Stimulated activated CD8-positive, alpha-beta memory T cell treated with anti-CD3 and anti-CD28 coated beads, Interleukin-15, amount 100 ng/mL, for 24 hours (primary cell): ENCODE measurements at regions not wholly inside any gene's neighbourhood (a gene's known extent, or its start where the extent isn't known, plus 50 kb on each side); places are given as distances from the start of the nearest gene placed in this dataset.
"Not testable (repeated sequence)": the region's sequence is repeated elsewhere in the genome, so short reads cannot be mapped to it uniquely, and the experiment has no call there.

Source experiments
- DNase-seq: peaks from one replicate; pipeline ENCODE4 v3.0.0-alpha.2; 2020; ENCODE audit warnings: low read depth

DNA sequence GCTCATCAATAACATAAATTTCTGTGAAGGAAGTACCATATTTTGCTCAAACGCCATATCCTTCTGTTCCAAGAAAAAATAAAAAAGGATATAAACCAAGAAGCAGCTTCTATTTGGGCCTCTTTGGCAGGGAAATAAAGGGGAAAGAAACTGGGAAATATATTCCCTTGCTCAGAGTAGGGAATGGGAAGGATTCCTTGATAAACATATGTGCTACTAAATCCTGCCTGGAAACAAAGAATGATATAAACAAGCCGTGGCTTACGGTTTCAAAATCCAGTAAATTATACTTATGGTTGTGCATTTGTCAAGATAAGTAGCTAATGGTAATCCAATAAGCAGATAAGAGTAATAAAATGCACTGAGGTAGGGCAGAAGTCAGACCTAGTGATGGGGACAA is 481.6 kb downstream of the NTRK2 start:
- DNase-seq, result no peak

DNA sequence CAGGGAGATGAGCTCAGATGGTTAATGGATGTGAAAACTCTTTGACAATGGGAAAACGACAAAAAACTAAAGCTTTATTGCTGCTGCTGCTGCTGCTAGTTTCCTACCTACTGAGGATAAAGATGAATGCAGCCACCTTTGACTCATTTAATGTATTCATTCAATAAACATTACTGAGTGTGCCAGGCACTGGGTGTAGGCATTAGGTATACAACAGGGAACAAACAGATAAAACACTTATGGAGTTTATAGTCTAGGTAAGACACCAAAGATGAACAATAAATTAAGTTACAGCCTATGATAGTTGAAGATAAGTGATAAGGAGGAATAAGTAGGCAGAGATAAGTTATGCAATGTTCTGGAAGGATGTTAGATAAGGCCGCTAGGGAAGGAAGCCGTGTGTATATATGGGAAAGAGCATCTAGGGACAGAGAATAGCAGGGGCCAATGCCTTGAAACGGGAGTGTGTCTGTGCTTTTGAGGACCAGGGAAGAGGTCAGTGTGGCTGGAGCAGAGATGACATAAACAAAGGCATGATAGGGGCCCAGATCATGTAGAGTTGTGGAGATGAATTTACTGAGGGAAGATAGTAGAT is 477.6 kb downstream of the NTRK2 start:
- no peak for DNase-seq

DNA sequence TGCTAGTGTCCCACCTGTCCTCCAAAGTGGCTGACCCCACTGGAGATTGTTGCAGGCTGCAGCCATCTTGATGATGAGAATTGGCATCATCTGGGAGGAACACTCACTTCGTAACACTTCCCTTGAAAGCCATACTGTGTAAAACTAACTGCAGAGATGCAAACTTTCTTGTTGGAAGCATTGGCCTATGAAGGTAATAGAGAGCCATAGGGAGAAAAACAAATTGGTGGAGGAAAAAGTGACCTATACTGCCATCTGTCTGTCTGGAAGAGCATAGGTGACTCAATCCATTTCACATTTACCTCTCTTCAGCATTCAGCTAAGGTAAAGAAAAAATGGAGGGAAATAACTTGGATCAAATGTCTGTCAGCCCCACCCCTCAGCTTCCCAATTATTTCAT is 473.4 kb downstream of the NTRK2 start:
- DNase-seq, result no peak

DNA sequence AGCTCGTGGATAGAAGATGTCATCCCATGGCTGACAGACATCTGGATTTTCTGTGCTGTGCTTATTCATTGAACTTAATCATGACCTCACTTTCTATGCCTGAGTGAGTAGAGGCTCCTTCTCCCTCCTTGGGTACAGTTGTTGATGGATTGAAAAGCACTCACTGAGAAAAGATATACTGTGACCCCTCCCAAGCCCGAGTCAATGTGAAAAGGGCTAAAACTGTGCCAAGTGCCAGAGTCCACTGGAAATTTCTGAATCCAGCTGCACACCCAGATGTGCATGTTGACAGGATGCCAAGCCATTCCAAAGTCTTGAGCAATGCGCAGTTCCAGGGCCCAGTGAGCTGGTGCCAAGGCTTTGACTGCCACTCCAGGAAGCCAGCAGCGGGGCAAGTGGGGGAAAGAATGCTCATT is 473.0 kb downstream of the NTRK2 start:
- DNase-seq, result no peak

DNA sequence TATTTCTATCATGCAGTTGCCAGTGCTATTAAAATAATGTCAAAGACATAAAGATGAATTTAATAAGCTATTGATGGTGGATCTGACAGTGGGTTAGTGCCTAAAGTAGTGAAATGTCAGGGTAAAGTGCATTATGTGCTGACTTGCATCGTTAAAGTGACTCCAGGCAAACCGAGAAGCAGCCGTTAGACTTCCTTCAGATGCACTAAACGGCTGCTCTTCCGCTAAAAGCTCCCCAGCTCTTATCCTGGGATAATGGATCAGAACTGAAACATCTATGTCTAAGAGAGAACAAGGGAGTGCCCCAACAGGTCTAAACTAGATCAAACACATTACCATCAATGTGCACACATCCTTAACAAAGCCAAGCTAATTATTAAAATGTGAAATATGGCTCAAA is 468.2 kb downstream of the NTRK2 start:
- DNase-seq, result no peak

DNA sequence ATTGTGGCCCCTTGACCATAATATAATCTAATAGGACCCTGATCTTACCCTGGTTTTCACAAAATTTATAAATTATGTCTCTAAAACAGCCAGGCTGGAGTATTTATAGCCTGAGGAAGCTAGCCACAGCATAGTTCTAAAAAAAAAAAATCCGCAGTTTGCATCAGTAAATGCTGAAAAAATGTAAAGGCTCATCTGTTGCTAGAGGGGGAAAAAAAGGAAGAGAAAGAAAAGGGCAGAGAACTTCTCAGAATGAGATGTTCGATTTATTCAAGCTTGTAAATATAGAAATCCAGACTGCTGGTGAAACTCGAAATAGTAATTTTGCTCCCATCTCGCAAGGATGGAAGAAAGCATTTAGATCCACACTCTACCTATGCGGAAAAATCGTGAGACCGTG is 467.5 kb downstream of the NTRK2 start:
- DNase-seq, result no peak

DNA sequence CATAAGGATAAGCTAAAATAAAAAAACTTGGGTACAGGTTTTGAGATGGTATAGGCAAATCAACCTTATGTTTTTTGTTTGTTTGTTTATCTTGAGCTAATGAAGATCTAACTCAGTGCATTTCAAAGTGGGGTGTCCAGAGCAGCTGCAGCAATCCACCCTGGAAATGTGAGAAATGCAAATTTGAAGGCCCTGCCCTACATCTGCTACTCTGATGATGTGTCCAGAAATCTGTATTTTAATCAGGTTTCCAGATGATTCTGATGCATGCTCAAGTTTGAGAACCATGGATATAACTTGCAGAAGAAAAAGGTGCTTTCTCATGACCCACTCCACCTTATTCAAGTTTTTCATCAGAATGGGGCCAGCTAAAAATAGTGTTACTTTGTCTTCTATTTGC is 467.0 kb downstream of the NTRK2 start:
- DNase-seq, result no peak

DNA sequence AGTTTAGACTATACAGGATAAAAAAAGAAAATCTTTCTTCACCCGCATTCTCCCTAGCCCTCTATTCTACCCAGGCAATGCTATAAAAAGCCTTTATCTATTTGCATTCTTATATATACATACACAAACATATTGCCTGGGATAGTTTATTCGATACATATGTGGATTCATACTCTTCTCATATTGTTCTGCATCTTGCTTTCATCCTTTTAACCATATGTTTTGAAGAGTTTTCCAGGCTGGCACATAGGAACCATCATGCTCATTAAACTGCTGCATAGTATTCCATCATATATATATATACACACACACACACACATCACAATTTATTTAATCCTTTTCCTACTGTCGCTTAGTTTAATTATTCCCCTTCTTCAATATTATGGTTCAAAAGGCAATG is 461.2 kb downstream of the NTRK2 start:
- DNase-seq, result no peak

DNA sequence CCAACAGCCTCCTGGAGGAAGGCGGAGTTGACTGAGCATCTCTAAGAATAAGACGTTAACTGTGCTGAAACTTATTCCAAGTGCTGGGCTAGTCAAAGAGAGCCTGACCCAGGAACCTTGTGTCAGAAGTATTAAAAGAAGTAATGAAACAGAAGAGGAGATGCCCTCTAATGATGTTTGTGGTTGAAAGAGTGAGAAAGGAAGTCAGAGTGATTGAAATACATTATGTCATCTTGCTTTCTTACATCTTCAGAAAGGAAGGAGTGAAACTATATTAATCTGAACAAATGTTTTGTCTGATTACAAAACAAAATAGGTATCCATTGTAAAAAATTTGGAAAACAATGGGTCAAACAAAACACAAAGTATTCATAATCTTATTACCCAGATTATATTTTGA is 460.7 kb downstream of the NTRK2 start:
- no peak for DNase-seq

DNA sequence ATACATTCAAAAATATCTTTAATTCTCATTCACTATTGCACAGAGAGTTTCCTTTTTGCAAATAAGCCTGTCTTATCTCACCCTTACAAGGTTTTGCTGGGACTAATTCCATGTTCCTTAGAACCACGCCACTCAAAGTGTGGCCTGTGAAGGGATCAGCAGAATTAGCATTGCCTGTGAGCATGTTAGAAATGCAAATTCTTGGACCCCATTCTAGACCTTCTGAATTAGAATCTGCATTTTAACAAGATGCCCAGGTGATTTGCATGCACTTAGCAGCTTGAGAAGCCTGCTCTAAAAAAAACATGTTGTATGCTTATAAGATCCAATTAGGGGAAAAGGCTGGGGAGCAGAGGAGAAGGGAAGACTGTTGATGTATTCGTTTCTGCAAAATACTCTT is 460.0 kb downstream of the NTRK2 start:
- DNase-seq, result no peak

DNA sequence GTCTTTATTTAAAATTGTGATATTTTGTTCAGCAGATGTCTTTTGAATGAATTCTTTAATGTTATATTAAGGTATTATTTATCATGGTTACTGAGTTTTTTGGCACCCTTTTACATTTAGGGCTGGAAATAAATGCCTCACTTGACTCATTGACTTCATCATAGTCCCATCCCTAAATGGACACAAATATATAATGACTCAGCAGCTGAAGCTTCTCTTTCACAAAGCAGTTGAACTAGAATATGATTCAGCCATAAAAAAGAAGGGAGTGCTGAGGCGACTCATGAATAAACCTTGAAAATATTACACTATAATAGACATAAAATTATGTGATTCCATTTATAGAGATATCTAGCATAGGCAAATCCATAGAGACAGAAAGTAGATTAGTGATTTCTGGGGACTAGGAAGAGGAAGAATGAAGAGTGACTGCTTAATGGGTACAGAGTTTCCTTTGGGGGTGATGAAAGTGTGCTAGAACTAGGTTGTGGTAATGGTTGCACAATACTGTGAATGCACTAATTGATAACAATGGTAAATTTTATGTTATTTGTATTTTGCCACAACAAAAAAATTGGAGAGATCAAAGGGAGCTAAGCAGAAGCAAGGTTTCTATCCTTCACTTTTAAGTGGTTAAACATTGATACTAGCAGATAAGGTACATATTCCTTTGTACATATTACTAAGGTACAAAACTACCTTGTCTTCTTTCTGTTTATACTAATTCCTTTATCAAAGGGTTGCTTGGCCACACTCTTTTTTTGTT is 449.6 kb downstream of the NTRK2 start:
- no peak for DNase-seq

DNA sequence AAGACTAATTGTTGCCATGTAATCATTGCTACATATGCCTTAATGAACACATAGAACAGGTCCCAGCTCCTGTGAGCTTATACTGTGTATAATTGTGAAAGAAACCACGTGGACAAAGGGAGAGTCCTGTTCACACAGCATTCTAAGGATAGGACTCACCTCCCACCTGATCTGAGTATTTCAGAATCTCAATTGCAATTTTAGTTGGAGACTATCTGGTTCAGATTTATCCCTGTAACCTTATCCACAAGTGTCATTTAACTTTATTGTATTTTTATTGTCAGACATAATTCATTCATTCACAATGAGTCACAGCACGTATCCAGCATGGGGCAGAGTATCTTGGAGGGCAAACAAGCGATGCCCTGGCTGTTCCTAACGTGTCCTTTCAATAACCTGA is 448.3 kb downstream of the NTRK2 start:
- no peak for DNase-seq

DNA sequence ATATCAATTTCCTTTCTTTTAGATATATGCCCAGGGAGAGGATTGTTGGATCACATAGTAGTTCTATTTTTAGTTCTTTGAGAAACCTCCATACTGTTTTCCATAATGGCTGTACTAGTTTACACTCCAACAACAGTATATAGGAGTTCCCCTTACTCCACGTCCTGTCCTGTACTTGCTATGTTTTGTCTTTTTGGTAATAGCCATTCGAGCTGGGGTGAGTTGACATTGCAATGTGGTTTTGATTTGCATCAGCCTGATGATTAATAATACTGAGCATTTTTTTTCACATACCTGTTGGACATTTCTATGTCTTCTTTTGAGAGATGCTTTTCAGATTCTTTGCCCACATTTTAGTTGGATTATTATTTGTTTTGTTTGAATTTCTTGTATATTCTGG is 445.9 kb downstream of the NTRK2 start:
- no peak for DNase-seq

DNA sequence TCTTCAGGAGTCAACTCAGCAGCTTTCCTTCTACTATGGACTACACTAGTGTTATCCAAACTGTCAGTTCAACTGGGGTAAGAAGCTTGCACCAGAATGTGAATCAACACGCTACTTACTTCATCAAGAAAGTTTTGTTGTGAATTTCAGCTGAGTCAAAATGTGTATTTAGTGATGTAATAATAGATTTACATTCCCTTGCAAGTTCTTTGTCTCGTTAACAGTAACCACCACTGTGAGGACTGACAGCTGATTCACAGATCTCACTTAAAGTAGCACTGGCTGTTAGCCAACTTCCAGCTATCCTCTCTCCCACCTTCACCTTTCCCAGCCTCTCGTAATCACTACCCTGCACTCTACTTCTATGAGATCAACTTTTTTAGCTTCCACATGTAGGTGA is 445.3 kb downstream of the NTRK2 start:
- DNase-seq, result no peak

DNA sequence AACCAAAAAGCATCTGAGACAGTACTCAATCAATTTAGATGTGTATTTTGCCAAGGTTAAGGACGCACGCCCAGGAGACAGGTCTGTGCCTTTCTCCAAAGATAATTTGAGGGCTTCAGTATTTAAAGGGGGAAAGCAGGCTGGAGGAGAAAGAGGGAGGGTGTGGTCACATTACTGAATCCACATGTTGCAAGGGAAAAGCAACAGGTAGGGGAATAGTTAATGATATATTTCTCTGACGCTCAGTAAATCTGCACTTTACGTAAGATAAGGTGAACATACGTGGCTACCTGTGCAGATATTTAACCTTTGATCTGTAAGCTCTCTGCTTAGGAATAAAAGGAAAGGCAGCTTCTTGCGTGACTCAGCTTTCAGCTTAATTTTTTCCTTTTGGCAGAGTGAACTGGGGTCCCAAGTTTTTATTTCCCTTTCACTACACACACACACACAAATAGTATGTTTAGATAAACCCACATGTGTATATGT is 443.4 kb downstream of the NTRK2 start:
- no peak for DNase-seq

DNA sequence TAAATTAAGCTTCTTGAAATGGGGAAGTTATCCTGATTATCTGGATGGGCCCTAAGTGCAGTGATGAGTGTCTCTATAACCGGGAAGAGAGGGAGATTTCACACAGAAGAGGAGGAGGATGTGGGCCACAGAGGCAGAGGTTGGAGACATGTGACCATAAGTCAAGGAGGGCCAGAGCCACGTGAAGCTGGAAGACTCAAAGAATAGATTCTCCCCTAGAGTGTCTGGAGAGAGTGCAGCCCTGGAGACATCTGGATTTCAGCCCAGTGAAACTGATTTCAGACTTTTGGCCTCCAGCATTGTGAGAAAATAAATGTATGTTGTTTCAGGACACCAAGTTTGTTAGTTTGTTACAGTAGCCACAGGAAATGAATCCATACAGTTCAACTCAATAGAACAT is 442.9 kb downstream of the NTRK2 start:
- no peak for DNase-seq

DNA sequence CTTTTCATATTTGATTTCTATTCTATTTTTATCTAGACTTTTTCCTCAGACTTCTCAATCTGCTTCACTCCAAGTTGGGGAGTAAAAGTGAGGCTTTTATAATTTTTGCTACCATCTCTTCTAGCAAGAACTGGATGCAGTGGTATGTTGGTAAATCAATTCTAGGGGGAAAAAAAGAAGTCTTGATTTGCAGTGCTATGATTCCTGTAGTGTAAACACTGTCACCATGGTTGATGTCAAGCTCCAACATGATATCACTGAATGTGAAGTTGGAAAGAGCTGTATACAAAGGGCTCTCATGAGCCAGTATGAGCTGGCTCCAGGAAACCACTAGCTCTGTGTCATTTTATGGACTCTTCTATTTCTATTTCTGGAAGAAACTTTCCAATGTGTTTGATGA is 439.2 kb downstream of the NTRK2 start:
- no peak for DNase-seq

DNA sequence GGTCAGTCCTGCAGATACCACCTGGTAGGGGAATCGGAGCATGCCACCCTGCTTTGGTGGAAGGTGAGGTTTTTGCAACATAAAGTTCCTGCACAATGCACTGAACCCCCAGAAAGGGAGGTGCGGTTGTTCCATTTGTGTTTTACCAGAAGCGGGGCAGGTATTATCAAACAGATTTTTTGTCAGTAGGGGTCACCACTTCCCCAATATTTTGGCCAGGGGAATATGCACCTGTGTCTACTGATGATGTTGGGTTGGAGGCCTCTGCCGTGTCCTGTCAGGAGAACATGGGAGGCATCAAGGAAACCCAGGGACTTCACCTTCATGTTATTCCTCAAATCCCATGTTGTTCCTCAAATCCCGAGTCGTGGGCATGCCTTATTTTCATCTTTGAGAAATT is 438.7 kb downstream of the NTRK2 start:
- DNase-seq, result no peak

DNA sequence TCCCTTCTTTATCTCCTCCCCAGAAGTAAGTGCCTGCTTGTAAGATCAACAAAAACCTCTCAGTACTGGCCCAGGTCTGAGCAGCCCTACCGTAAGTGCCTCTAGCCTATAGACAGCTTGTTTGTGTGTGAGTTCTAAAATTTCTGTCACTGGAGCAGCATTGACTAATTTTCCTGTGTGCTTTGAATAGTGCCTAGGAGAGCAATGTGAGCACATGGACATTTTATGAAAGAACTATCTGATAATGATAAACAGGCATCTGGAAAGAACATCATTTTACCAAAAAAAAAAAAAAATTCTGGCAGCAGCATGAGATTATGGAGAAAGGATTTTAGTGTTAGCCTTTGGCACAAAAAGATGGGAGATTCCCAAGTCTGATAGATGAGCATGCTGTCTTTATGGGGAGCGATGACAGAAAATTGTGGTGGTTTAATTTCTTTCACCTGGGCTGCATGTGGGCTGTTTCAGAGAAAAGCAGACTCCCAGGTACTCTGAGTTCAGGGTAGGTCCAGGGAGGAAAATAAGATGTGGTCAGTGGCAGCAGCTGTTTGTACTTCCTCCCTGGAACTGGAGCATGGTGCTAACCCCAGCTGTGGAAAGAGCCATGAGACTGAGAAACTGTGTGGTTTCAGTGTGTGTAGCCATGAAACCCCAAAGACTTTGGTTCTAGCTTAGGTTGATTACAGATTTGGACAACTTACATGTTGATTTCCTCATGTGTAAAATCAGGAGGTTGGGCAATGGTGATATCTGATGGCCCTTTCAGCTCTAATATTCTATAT is 419.9 kb downstream of the NTRK2 start:
- no peak for DNase-seq

DNA sequence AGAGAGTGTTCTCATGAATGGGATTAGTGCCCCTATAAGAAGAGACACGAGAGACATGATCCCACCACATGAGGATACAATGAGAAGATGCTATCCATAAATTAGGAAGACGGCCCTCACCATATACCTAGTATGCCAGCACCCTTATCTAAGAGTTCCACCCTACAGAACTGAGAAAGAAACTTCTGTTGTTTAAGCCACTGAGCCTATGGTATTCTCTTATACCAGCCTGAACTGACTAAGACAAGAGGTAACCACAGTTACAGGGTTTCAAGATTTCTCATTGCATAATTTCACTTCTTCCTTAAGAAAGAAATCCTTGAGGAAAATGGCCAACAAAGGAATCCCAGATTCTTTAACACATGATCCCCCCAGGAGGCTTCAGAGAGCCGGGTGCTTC is 412.4 kb downstream of the NTRK2 start:
- DNase-seq, result no peak

DNA sequence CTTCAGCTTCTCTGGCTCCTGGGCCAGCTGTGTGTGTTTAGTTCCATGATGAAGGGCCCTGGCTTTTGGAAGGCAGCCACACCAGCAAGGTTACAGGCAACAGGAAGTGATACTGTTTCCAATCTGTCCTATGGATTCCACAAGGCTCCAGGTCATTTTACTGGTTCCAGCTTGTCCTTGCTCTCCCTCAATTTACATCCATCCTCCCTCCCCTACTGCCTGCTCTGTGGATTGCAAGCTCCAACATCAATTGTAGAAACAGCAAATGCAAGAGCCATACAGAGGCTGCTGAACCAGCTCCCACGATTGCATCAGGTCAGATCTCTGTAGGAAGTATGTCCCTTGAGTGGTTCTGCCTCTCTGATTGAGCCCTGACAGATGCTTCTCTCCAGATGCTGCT is 409.8 kb downstream of the NTRK2 start:
- no peak for DNase-seq

DNA sequence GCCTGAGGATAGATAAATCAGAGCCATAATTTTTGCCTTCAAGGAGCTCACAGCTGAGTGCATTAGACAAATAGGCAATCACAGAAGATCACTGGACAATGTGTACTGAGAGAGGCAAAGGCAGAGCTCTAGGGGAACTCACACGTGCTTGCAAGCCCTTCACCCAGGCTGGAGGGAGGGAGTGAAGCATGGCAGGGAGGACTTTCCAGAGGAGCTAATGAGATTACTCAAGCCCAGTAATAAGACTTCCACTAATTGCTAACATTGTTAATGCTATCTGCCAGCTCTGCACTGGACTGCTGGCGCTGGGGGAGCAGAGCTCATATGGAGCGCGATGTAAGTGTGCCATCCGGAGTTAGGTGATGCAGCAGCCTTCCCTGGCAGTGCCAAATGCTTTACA is 408.4 kb downstream of the NTRK2 start:
- no peak for DNase-seq

DNA sequence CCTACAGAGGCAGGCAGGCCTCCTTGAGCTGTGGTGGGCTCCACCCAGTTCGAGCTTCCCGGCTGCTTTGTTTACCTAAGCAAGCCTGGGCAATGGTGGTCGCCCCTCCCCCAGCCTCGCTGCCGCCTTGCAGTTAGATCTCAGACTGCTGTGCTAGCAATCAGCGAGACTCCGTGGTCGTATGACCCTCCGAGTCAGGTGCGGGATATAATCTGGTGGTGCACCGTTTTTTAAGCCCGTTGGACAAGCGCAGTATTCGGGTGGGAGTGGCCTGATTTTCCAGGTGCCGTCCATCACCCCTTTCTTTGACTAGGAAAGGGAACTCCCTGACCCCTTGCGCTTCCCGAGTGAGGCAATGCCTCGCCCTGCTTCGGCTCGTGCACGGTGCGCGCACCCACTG is 407.6 kb downstream of the NTRK2 start:
- not testable (repeated sequence) for DNase-seq
